K562 (cell line): ENCODE measurements at regions not wholly inside any gene's neighbourhood (a gene's known extent, or its start where the extent isn't known, plus 50 kb on each side); places are given as distances from the start of the nearest gene placed in this dataset.

Experiments
- ATAC-seq: fragments of 200-7000 bp; cut with Tn5 transposase; 3 replicates; pipeline ENCODE4 v1.9.1; 2020; ENCODE audit warnings: moderate library complexity
- BruUV-seq: library from RNA; stranded (reverse); fragments of 400-500 nt; replicated peaks from 2 replicates; lab custom pipeline; 2021; lab: Mats Ljungman, UMichigan
- CTCF ChIA-PET: fragments of 300-600 bp; formaldehyde crosslinking; extraction: SDS; loops from one replicate; lab custom pipeline; 2021; ENCODE audit warnings: low intra/inter-chr PET ratio; lab: Yijun Ruan, JAX
- POLR2A ChIA-PET: fragments of 300-600, 350-650 bp; sonication (Branson Sonifier 250); formaldehyde crosslinking; extraction: SDS; loops from one replicate; lab custom pipeline; 2021; ENCODE audit warnings: antibody characterized with exemption, inconsistent platforms; lab: Yijun Ruan, JAX
- DNase-seq, 4 experiments: peaks; one replicate each; pipeline versions ENCODE4 v3.0.0 to v3.0.0-alpha.2; 2011 to 2018; ENCODE audit warnings: low spot score in 3 of 4, mixed read lengths in 3 of 4; ENCODE audit errors: extremely low read depth in 1 of 4
- FAIRE-seq: peaks from 2 replicates; lab custom pipeline; 2011; peaks lifted over from hg19 to GRCh38; lab: Jason Lieb, UNC
- H2AFZ ChIP-seq: 2 replicates; pipeline ENCODE4 v1.6.0; 2011; ENCODE audit warnings: low read depth, low read length, control low read depth, inconsistent platforms
- H3K27ac ChIP-seq: fragments of 200-600 bp; 3 replicates; pipeline ENCODE4 v1.8.0; 2011; ENCODE audit warnings: low read depth, mild to moderate bottlenecking, control low read depth, inconsistent platforms, low read length, moderate library complexity, mixed read lengths; ENCODE audit errors: extremely low read depth
- H3K27me3 ChIP-seq, 2 experiments: fragments of 300-600 bp in 1 of 2; 2 replicates in 1 of 2; 3 replicates in 1 of 2; pipeline versions ENCODE4 v1.6.0 to v1.8.0; 2011; ENCODE audit warnings: inconsistent platforms in 2 of 2, low read length in 2 of 2, mild to moderate bottlenecking in 1 of 2, mixed read lengths in 1 of 2, moderate library complexity in 1 of 2; ENCODE audit not compliant: control insufficient read depth in 2 of 2, insufficient read depth in 2 of 2
- H3K36me3 ChIP-seq: fragments of 300-600 bp; 3 replicates; pipeline ENCODE4 v1.8.0; 2011; ENCODE audit warnings: mild to moderate bottlenecking, low read length, inconsistent platforms; ENCODE audit not compliant: control insufficient read depth, insufficient read depth
- H3K4me1 ChIP-seq, 2 experiments: fragments of 200-600 bp in 1 of 2; replicated peaks in 1 of 2; 2 replicates in 1 of 2; 3 replicates in 1 of 2; pipeline versions ENCODE4 v1.5.1 to v1.8.0; 2011; ENCODE audit warnings: inconsistent platforms in 2 of 2, low read length in 2 of 2, mild to moderate bottlenecking in 1 of 2, mixed read lengths in 1 of 2, moderate library complexity in 1 of 2; ENCODE audit not compliant: control insufficient read depth in 2 of 2, insufficient read depth in 2 of 2
- H3K4me2 ChIP-seq: 2 replicates; pipeline ENCODE4 v1.6.1; 2011; ENCODE audit warnings: low read length, control low read depth, inconsistent platforms, mixed read lengths; ENCODE audit not compliant: insufficient read depth
- H3K4me3 ChIP-seq: fragments of 200-600 bp; sonication (generic), shearing (Covaris generic); 2 replicates; pipeline ENCODE4 v1.5.1; 2016; ENCODE audit warnings: control low read depth, inconsistent platforms
- H3K79me2 ChIP-seq: fragments of 200-600 bp; 3 replicates; pipeline ENCODE4 v1.8.0; 2011; ENCODE audit warnings: low read length, inconsistent platforms; ENCODE audit not compliant: control insufficient read depth, insufficient read depth
- H3K9ac ChIP-seq, 2 experiments: 2 replicates each; pipeline versions ENCODE4 v1.6.0 to v1.6.1; 2011; ENCODE audit warnings: low read depth in 2 of 2, low read length in 2 of 2, control low read depth in 1 of 2, inconsistent platforms in 1 of 2, mild to moderate bottlenecking in 1 of 2, mixed read lengths in 1 of 2; ENCODE audit not compliant: insufficient read depth in 1 of 2
- H3K9me1 ChIP-seq: one replicate; pipeline ENCODE4 v1.6.0; 2011; ENCODE audit warnings: inconsistent platforms, mild to moderate bottlenecking, low read length, moderate library complexity; ENCODE audit not compliant: control insufficient read depth, insufficient read depth
- H3K9me3 ChIP-seq: replicated peaks from 2 replicates; pipeline ENCODE4 v1.5.1; 2011; ENCODE audit warnings: low read depth, low read length, inconsistent platforms; ENCODE audit not compliant: control insufficient read depth, insufficient read depth
- H4K20me1 ChIP-seq: replicated peaks from 2 replicates; pipeline ENCODE4 v1.6.1; 2011; ENCODE audit warnings: low read length, inconsistent platforms, mixed read lengths; ENCODE audit not compliant: control insufficient read depth, insufficient read depth
- COPS2 ChIP-seq: fragments of 450-650 bp; conservative IDR thresholded peaks from 2 replicates; pipeline ENCODE4 v1.6.1; 2016; ENCODE audit warnings: mild to moderate bottlenecking, moderate library complexity
- E2F3 ChIP-seq: fragments of 250-450 bp; sonication (Bioruptor Pico); IDR thresholded peaks from 2 replicates; pipeline ENCODE4 v1.4.0; 2020; ENCODE audit warnings: mild to moderate bottlenecking
- GATA2 ChIP-seq: sonication (generic); formaldehyde crosslinking; IDR thresholded peaks from 2 replicates; pipeline ENCODE4 v1.4.0; 2020; ENCODE audit warnings: mild to moderate bottlenecking, missing genetic modification reagents
- NFE2 ChIP-seq: IDR thresholded peaks from 2 replicates; pipeline ENCODE4 v1.6.1; 2014; ENCODE audit warnings: antibody characterized with exemption, low read depth
- PHB ChIP-seq: fragments of 250-450 bp; sonication (Bioruptor Pico); IDR thresholded peaks from 2 replicates; pipeline ENCODE4 v1.5.0; 2021
- ZBED1 ChIP-seq: IDR thresholded peaks from 2 replicates; pipeline ENCODE4 v1.6.1; 2014
- ZBTB9 ChIP-seq: fragments of 450-650 bp; formaldehyde crosslinking; IDR thresholded peaks from 2 replicates; pipeline ENCODE4 v1.4.0; 2020; ENCODE audit warnings: mild to moderate bottlenecking, moderate library complexity
- ZKSCAN1 ChIP-seq: fragments of 150-350 bp; IDR thresholded peaks from 2 replicates; pipeline ENCODE4 v1.6.1; 2016; ENCODE audit warnings: low read depth, low read length
- ZNF212 ChIP-seq: fragments of 450-650 bp; formaldehyde crosslinking; IDR thresholded peaks from 2 replicates; pipeline ENCODE4 v1.4.0; 2020; ENCODE audit warnings: mild to moderate bottlenecking
- ZNF282 ChIP-seq: sonication (generic); formaldehyde crosslinking; IDR thresholded peaks from 2 replicates; pipeline ENCODE4 v1.8.1; 2023; ENCODE audit warnings: missing genetic modification reagents
- ZNF395 ChIP-seq: fragments of 200-800 bp; sonication (Bioruptor generic); IDR thresholded peaks from 2 replicates; pipeline ENCODE4 v1.6.1; 2017; ENCODE audit warnings: missing genetic modification characterization, missing compliant biosample characterization
- ZNF586 ChIP-seq: fragments of 450-650 bp; formaldehyde crosslinking; conservative IDR thresholded peaks from 2 replicates; pipeline ENCODE4 v1.4.0; 2020; ENCODE audit warnings: mild to moderate bottlenecking, moderate library complexity
- WGBS: fragments of 100-300 bp; shearing (Covaris generic); methylation state at CpG from one replicate; pipeline ENCODE4 v1.1.6; 2016; ENCODE audit warnings: low coverage, mixed read lengths; ENCODE audit not compliant: insufficient coverage; ENCODE audit errors: missing lambda C conversion rate; 5-methylcytosine and 5-hydroxymethylcytosine counted together
- in situ Hi-C: fragments of 300-500 bp; cut with MboI; formaldehyde crosslinking; loops from 4 replicates; pipeline ENCODE4 v1.15.0; 2018; ENCODE audit warnings: inconsistent platforms, mixed read lengths
- intact Hi-C: fragments of 100-400 bp; cut with micrococcal nuclease; formaldehyde crosslinking; loops from 2 replicates; pipeline ENCODE4 v1.14.2; 2022

- H3K27ac ChIP-seq: no peak overlapping the region
- POLR2A ChIA-PET: no interaction called here
- H3K9me3 ChIP-seq: no peaks in the 10 kb centered on the region
- no peak overlapping the region for H3K4me2 ChIP-seq
- ATAC-seq (no peak), DNase-seq (no peak), FAIRE-seq (no peak)
- CTCF ChIA-PET: no interaction called here
- no peaks in the 10 kb centered on the region for H3K4me1 ChIP-seq
- no peak overlapping the region for H3K9ac ChIP-seq
- in situ Hi-C loops: no loop called here
- no peaks in the 10 kb centered on the region for H4K20me1 ChIP-seq
- H3K4me3 ChIP-seq: no peak overlapping the region
- intact Hi-C loops: no loop called here
- TF ChIP-seq E2F3 (CRISPR knock-in tag) (no peak), ZNF212 (CRISPR knock-in tag) (no peak), NFE2 (no peak), ZNF586 (CRISPR knock-in tag) (no peak), COPS2 (no peak), ZBTB9 (CRISPR knock-in tag) (no peak), PHB (CRISPR knock-in tag) (no peak), ZBED1 (no peak), ZNF395 (CRISPR knock-in tag) (no peak), ZNF282 (CRISPR knock-in tag) (no peak), GATA2 (no peak), ZKSCAN1 (no peak)
- BruUV-seq: no TSS peak
- no peaks in the 10 kb centered on the region for H3K36me3 ChIP-seq
- no peaks in the 10 kb centered on the region for H3K9me1 ChIP-seq
- WGBS: 5% methylated on average over 2 of the region's 2 CpGs
- no peaks in the 10 kb centered on the region for H3K27me3 ChIP-seq
- no peaks in the 10 kb centered on the region for H3K79me2 ChIP-seq
- H2AFZ ChIP-seq: no peak overlapping the region
Observed at GRCh38 chr2:226520723-226521122, 278.9 kb downstream of the IRS1 start.
